SH-SY5Y (cell line): ENCODE measurements at regions not wholly inside any gene's neighbourhood (a gene's known extent, or its start where the extent isn't known, plus 50 kb on each side); places are given as distances from the start of the nearest gene placed in this dataset.

ENCODE experiments used
- GATA2 ChIP-seq: IDR thresholded peaks from 2 replicates; pipeline ENCODE4 v1.6.1; 2011; ENCODE audit warnings: mild to moderate bottlenecking, low read depth, low read length
- GATA3 ChIP-seq: IDR thresholded peaks from 2 replicates; pipeline ENCODE4 v1.6.1; 2011; ENCODE audit warnings: low read depth, mild to moderate bottlenecking, low read length, moderate library complexity

- TF ChIP-seq GATA2: no peak
- no peak for TF ChIP-seq GATA3
Measured at GRCh38 chr1:81511281-81511680, 289.5 kb upstream of the ADGRL2 start.
